Spleen (tissue), 7 donors: ENCODE measurements at regions not wholly inside any gene's neighbourhood (a gene's known extent, or its start where the extent isn't known, plus 50 kb on each side); places are given as distances from the start of the nearest gene placed in this dataset.

Experiments used
- CTCF ChIP-seq, 11 experiments: fragments of 200-600 bp in 7 of 11; fragments of 450-650 bp in 4 of 11; sonication (generic) in 4 of 11; IDR thresholded peaks in 8 of 11; conservative IDR thresholded peaks in 3 of 11; 1 replicate in 7 of 11; 2 replicates in 4 of 11; pipeline versions ENCODE4 v1.4.0 to v1.8.0; 2016 to 2021; ENCODE audit warnings: antibody characterized with exemption in 11 of 11, inconsistent platforms in 4 of 11, mild to moderate bottlenecking in 1 of 11
- POLR2A ChIP-seq, 3 donors: fragments of 450-650 bp; IDR thresholded peaks; one replicate each; pipeline ENCODE4 v1.5.1; 2017; ENCODE audit warnings: antibody characterized with exemption in 3 of 3, mild to moderate bottlenecking in 1 of 3
- POLR2AphosphoS5 ChIP-seq, 3 donors: sonication (generic); formaldehyde crosslinking; IDR thresholded peaks; one replicate each; pipeline ENCODE4 v1.5.1; 2017; ENCODE audit warnings: antibody characterized with exemption in 3 of 3
- donor health status: DM: no; HTN: no; CAD: no; lungs with moderate emphysema.
- donor health status: DM: no; HTN: no; CAD: no.
- donor health status: DM: no; HTN: no; CAD: no.

- no peak for TF ChIP-seq CTCF (IDR thresholded peaks at IDR 0.05 in 8 of 11, conservative IDR thresholded peaks at IDR 0.05 in 3 of 11)
- no peak for TF ChIP-seq POLR2AphosphoS5 (IDR thresholded peaks at IDR 0.05)
- TF ChIP-seq POLR2A (IDR thresholded peaks at IDR 0.05), result no peak
Measured at GRCh38 chr5:54748527-54748926, 231.0 kb downstream of the SNX18 start.
